C4-2B (cell line): ENCODE measurements at regions not wholly inside any gene's neighbourhood (a gene's known extent, or its start where the extent isn't known, plus 50 kb on each side); places are given as distances from the start of the nearest gene placed in this dataset.

ENCODE experiments used
- ZFX ChIP-seq: fragments of 450-650 bp; IDR thresholded peaks from 2 replicates; pipeline ENCODE4 v1.6.1; 2017
- TF ChIP-seq, protein P1 (sequence below): fragments of 450-650 bp; conservative IDR thresholded peaks from 2 replicates; pipeline ENCODE4 v1.5.1; 2017; ENCODE audit warnings: mild to moderate bottlenecking

DNA sequence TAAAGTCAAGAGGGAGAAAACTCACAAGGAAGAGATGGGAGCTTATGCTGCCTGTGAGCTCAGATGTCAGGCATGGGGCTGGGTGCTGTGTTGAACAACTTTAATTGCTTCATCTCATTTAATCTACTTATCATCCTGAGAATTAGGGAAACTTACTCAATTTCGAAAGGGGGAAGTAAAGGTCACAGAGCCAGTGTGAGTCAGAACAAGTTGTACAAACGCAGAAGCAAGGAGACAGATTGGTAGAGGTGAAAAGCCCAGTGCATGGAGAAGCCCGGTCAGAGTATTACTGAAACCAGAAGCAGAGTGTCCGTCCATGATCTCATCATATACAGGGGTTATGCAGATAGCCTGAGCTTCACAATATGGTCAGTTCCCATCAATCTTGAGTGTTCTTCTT lies 281.1 kb upstream of the POU3F3 start:
- TF ChIP-seq, protein P1, sequence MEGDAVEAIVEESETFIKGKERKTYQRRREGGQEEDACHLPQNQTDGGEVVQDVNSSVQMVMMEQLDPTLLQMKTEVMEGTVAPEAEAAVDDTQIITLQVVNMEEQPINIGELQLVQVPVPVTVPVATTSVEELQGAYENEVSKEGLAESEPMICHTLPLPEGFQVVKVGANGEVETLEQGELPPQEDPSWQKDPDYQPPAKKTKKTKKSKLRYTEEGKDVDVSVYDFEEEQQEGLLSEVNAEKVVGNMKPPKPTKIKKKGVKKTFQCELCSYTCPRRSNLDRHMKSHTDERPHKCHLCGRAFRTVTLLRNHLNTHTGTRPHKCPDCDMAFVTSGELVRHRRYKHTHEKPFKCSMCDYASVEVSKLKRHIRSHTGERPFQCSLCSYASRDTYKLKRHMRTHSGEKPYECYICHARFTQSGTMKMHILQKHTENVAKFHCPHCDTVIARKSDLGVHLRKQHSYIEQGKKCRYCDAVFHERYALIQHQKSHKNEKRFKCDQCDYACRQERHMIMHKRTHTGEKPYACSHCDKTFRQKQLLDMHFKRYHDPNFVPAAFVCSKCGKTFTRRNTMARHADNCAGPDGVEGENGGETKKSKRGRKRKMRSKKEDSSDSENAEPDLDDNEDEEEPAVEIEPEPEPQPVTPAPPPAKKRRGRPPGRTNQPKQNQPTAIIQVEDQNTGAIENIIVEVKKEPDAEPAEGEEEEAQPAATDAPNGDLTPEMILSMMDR: no peak
- TF ChIP-seq ZFX: no peak
